ENCODE measurements at regions not wholly inside any gene's neighbourhood (a gene's known extent, or its start where the extent isn't known, plus 50 kb on each side); places are given as distances from the start of the nearest gene placed in this dataset.

DNA sequence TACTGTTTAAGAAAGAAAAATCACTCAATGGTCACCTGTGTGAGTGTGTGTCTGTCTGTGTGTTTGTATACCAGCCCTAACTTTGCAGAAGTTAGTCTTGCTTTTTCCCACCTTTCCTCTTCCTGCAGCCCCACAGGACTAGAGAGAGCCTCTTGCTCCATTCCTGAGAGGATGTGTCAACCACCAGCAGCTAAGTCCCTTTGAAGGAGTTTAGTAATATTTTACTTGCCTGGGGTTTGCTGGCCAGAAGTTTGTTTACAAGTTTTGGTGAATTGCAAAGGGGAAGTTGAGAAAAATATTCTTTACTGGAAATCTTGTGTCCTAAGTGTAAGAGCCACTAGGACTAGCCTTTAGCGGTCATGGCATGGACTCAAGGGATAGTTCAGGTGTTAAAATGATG is 316.2 kb downstream of the BRINP1 start:
- FAIRE-seq (no peak), ATAC-seq (no peak), DNase-seq (ENCODE audit: low read depth in 1 of 2, low spot score in 1 of 2) (no peak)
- H3K27ac ChIP-seq: no peak overlapping the region
- no peaks in the 10 kb centered on the region for H3K9me3 ChIP-seq
- POLR2A ChIA-PET: no interaction called here
- 9% methylated on average over 1 of the region's 1 CpG for WGBS (ENCODE audit: missing lambda C conversion rate)
- TF ChIP-seq HOXB13 (CRISPR knock-in tag; IDR thresholded peaks at IDR 0.05; ENCODE audit: low read depth) (no peak), BHLHE40 (IDR thresholded peaks at IDR 0.05; ENCODE audit: low read depth, low read length) (no peak), ZSCAN20 (CRISPR knock-in tag; IDR thresholded peaks at IDR 0.05) (no peak), POLR2A (IDR thresholded peaks at IDR 0.05; ENCODE audit: low read length) (no peak), GATA3 (IDR thresholded peaks at IDR 0.05; ENCODE audit: borderline replicate concordance) (no peak), JUNB (IDR thresholded peaks at IDR 0.05) (no peak), EHF (CRISPR knock-in tag; IDR thresholded peaks at IDR 0.05) (no peak), HDAC2 (IDR thresholded peaks at IDR 0.05) (no peak), NR3C1 (IDR thresholded peaks at IDR 0.05) (no peak), KDM5A (IDR thresholded peaks at IDR 0.05) (no peak)
- TF ChIP-seq, protein P1, sequence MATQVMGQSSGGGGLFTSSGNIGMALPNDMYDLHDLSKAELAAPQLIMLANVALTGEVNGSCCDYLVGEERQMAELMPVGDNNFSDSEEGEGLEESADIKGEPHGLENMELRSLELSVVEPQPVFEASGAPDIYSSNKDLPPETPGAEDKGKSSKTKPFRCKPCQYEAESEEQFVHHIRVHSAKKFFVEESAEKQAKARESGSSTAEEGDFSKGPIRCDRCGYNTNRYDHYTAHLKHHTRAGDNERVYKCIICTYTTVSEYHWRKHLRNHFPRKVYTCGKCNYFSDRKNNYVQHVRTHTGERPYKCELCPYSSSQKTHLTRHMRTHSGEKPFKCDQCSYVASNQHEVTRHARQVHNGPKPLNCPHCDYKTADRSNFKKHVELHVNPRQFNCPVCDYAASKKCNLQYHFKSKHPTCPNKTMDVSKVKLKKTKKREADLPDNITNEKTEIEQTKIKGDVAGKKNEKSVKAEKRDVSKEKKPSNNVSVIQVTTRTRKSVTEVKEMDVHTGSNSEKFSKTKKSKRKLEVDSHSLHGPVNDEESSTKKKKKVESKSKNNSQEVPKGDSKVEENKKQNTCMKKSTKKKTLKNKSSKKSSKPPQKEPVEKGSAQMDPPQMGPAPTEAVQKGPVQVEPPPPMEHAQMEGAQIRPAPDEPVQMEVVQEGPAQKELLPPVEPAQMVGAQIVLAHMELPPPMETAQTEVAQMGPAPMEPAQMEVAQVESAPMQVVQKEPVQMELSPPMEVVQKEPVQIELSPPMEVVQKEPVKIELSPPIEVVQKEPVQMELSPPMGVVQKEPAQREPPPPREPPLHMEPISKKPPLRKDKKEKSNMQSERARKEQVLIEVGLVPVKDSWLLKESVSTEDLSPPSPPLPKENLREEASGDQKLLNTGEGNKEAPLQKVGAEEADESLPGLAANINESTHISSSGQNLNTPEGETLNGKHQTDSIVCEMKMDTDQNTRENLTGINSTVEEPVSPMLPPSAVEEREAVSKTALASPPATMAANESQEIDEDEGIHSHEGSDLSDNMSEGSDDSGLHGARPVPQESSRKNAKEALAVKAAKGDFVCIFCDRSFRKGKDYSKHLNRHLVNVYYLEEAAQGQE (IDR thresholded peaks at IDR 0.05): no peak
- TF ChIP-seq, protein P2, sequence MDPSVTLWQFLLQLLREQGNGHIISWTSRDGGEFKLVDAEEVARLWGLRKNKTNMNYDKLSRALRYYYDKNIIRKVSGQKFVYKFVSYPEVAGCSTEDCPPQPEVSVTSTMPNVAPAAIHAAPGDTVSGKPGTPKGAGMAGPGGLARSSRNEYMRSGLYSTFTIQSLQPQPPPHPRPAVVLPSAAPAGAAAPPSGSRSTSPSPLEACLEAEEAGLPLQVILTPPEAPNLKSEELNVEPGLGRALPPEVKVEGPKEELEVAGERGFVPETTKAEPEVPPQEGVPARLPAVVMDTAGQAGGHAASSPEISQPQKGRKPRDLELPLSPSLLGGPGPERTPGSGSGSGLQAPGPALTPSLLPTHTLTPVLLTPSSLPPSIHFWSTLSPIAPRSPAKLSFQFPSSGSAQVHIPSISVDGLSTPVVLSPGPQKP (IDR thresholded peaks at IDR 0.05; ENCODE audit: low read depth, low read length): no peak
- no peak overlapping the region for H3K4me2 ChIP-seq
- no peaks in the 10 kb centered on the region for H3K4me1 ChIP-seq
- CTCF ChIA-PET: no interaction called here
- H3K4me3 ChIP-seq: no peak overlapping the region

DNA sequence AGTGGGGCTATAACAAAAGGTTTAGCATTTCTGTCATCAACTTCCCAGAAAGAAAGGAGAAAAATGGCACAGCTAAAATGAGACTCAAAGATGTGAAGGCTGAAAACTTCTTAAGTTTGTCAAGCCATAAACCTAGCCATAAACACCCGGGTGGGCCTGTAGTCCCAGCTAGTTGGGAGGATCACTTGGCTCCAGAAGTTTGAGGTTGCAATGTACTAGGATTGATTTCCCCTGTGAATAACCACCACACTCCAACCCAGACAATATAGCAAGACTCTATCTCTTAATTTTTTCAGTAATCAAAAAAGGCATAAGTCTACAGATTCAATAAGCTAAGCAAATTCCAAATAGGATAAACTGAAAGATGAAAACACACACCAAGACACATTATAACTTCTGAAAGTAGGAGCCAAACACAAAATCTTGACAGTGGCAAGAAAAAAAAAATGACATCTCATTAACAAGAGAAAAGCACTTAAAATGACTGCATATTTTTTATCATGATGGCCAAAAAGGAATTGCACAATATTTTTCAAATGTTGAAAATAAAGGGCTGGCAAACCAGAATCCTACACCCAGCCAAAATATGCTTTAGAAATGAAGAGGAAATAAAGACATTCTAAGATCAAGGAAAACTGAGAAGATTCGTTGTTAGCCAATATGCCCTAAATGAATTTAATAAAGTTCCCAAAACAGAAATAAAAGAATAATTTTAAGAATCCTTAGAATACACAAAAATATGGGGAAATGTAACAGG is 308.4 kb downstream of the BRINP1 start:
- no peaks in the 10 kb centered on the region for H3K4me1 ChIP-seq
- no peak for ATAC-seq
- no peak for TF ChIP-seq MAZ (IDR thresholded peaks at IDR 0.05; ENCODE audit: borderline replicate concordance, low read depth, low read length)
- TF ChIP-seq, protein P3, sequence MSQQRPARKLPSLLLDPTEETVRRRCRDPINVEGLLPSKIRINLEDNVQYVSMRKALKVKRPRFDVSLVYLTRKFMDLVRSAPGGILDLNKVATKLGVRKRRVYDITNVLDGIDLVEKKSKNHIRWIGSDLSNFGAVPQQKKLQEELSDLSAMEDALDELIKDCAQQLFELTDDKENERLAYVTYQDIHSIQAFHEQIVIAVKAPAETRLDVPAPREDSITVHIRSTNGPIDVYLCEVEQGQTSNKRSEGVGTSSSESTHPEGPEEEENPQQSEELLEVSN (IDR thresholded peaks at IDR 0.05; ENCODE audit: borderline replicate concordance, low read depth): no peak
- TF ChIP-seq, protein P4, sequence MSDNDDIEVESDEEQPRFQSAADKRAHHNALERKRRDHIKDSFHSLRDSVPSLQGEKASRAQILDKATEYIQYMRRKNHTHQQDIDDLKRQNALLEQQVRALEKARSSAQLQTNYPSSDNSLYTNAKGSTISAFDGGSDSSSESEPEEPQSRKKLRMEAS (IDR thresholded peaks at IDR 0.05): no peak
- TF ChIP-seq NR3C1 (IDR thresholded peaks at IDR 0.05): no peak
- TF ChIP-seq, protein P1 (IDR thresholded peaks at IDR 0.05): no peak
- TF ChIP-seq POLR2A (IDR thresholded peaks at IDR 0.05; ENCODE audit: low read length): no peak
- TF ChIP-seq FOSL2 (IDR thresholded peaks at IDR 0.05): no peak
- TF ChIP-seq FOSL2 (CRISPR knock-in tag; IDR thresholded peaks at IDR 0.05): no peak
- TF ChIP-seq HOXB5 (CRISPR knock-in tag; IDR thresholded peaks at IDR 0.05): no peak
- TF ChIP-seq GATA3 (IDR thresholded peaks at IDR 0.05; ENCODE audit: borderline replicate concordance): no peak
- POLR2A ChIA-PET: no interaction called here
- FAIRE-seq: no peak
- no peaks in the 10 kb centered on the region for H3K9me3 ChIP-seq
- no peak overlapping the region for H3K4me2 ChIP-seq
- H3K4me3 ChIP-seq: no peak overlapping the region
- H3K27ac ChIP-seq: no peak overlapping the region
- WGBS (ENCODE audit: missing lambda C conversion rate): 0% methylated on average over 2 of the region's 2 CpGs
- no peak for DNase-seq (ENCODE audit: low read depth in 1 of 2, low spot score in 1 of 2)
- CTCF ChIA-PET: no interaction called here

Data from A549 (cell line).